Spinal cord (tissue), 9 donors: ENCODE measurements at regions not wholly inside any gene's neighbourhood (a gene's known extent, or its start where the extent isn't known, plus 50 kb on each side); places are given as distances from the start of the nearest gene placed in this dataset.
A peak's percentile ranks its signal among the peaks of the same experiment; 100 is the strongest.
"Not testable (repeated sequence)": the region's sequence is repeated elsewhere in the genome, so short reads cannot be mapped to it uniquely, and the experiment has no call there.

ENCODE experiments used
- DNase-seq, 6 donors: peaks; one replicate each; pipeline versions ENCODE4 v3.0.0 to v3.0.0-alpha.2; 2013 to 2015; ENCODE audit warnings: low spot score in 6 of 6, low read depth in 4 of 6
- H3K27ac ChIP-seq: one replicate; pipeline ENCODE4 v1.5.1; 2013; ENCODE audit warnings: low read depth, low read length, control low read depth
- H3K27me3 ChIP-seq: one replicate; pipeline ENCODE4 v1.6.1; 2013; ENCODE audit warnings: low read length; ENCODE audit not compliant: control insufficient read depth, insufficient read depth
- H3K36me3 ChIP-seq: one replicate; pipeline ENCODE4 v1.6.1; 2013; ENCODE audit warnings: low read length; ENCODE audit not compliant: control insufficient read depth, insufficient read depth
- H3K4me1 ChIP-seq: one replicate; pipeline ENCODE4 v1.6.1; 2013; ENCODE audit warnings: low read length; ENCODE audit not compliant: control insufficient read depth, insufficient read depth
- H3K4me3 ChIP-seq: one replicate; pipeline ENCODE4 v1.5.1; 2013; ENCODE audit warnings: low read depth, low read length, control low read depth
- H3K9me3 ChIP-seq: one replicate; pipeline ENCODE4 v1.6.1; 2013; ENCODE audit warnings: low read length; ENCODE audit not compliant: control insufficient read depth, insufficient read depth
- WGBS: methylation state at CpG from one replicate; pipeline ENCODE4 v1.1.5; 2013; ENCODE audit warnings: missing lambda C conversion rate; ENCODE audit not compliant: insufficient coverage; 5-methylcytosine and 5-hydroxymethylcytosine counted together
- donor health status: healthy.

DNA sequence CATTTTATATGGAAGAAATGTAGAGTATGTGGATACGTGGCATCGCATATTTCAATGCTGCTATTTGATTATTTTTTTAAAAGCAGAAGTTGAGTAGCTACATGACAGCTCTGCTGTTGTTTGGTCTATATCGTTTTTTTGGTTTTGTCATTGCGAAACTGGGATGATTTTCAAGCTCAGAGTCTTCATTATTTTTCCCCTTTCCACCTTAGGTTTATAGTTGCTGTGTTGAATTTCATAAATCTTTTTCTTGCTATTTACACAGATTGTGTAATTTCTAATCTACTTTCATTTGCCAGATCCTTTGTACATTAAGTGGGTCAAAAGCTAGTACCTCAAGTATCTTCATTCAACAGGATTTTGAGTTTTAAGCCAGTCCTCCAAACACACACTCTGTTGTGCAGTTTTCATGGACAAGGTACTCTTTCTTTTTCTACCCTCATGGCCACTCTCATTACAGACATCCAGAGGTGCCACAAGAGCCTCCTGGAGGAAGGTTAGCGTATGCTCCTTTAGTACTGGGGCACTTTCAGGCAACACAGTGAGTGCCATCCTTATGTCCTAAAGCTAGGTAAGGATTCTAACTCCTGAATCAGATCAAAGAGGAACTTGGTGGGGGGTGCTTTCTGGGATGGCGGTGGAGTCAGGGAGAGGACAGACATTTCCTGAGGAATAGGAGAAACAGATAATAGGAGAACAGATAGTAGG is 123.2 kb downstream of the FHIP1A start:
- Histone ChIP-seq H3K4me1 (no peaks in the 10 kb centered on the region), H3K9me3 (no peaks in the 10 kb centered on the region), H3K36me3 (no peaks in the 10 kb centered on the region), H3K27ac (no peak overlapping the region), H3K27me3 (no peaks in the 10 kb centered on the region), H3K4me3 (no peak overlapping the region)
- WGBS, result 86% methylated on average over 3 of the region's 6 CpGs
- no peak for DNase-seq

DNA sequence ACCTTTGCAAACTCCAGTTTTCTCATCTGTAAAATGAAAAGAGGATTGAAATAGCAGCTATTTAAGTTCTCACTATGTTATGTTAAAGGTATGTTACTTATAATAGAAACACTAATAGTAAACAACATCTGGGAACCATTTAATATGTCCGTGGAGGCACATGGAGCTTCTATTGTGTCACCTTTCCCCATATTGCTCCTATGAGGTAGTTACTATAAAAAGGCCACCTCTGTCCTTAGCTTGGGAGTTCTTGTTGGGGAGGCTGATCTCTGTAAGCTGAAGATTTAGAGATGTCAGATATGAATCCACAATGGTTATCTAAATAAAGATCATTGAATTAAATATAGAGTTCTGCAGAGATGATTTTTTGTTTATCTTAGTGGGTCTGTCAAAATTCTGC is 125.2 kb downstream of the FHIP1A start:
- Histone ChIP-seq H3K4me3 (no peak overlapping the region), H3K9me3 (no peaks in the 10 kb centered on the region), H3K36me3 (no peaks in the 10 kb centered on the region), H3K4me1 (no peaks in the 10 kb centered on the region), H3K27me3 (no peaks in the 10 kb centered on the region), H3K27ac (no peak overlapping the region)
- WGBS, result no CpG with 5 or more reads among the region's 1 CpG
- DNase-seq, result no peak

DNA sequence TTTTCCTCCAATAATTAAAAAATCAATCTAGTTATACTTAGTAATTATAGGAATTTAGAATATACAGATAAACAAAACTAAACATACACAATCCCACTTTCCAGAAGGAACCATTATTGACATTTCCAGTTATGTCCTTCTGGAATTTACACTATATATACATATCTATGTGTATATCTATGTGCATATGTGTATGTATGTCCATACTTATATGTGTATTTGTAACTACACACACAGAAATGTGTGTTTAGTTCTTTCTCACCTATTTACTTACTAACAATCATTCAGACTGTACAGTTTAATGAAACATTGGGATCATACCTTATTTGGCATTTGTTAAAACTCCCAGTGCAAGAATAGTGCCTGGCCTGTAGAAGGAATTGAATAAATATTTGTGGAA is 126.4 kb downstream of the FHIP1A start:
- Histone ChIP-seq H3K9me3 (no peaks in the 10 kb centered on the region), H3K27me3 (no peaks in the 10 kb centered on the region), H3K27ac (no peak overlapping the region), H3K4me3 (no peak overlapping the region), H3K4me1 (no peaks in the 10 kb centered on the region), H3K36me3 (no peaks in the 10 kb centered on the region)
- DNase-seq, result no peak

DNA sequence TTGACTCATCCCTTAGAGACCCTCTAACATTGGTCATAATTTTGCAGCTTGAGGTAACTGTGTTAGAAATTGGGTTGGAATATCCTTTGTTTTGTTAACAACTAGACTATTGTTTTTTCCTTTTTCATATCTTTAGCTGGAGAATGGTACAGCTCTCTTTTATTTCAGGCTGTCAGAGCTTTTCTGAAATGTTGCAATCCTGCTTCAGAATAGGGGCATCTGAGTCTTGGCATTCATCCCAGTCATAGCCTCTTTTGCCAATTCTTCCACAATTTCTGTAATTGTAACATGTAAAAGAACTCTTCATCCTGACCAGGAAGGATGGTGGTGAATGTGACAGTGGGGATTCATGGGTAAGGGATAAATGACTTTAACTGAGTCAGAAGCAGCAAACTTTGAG is 128.7 kb downstream of the FHIP1A start:
- Histone ChIP-seq H3K36me3 (no peaks in the 10 kb centered on the region), H3K9me3 (no peaks in the 10 kb centered on the region), H3K4me1 (no peaks in the 10 kb centered on the region), H3K27ac (peak overlapping the region; percentile 49), H3K4me3 (no peak overlapping the region), H3K27me3 (no peaks in the 10 kb centered on the region)
- peak in 2 of 6 donors; percentile 60 to 76 for DNase-seq

DNA sequence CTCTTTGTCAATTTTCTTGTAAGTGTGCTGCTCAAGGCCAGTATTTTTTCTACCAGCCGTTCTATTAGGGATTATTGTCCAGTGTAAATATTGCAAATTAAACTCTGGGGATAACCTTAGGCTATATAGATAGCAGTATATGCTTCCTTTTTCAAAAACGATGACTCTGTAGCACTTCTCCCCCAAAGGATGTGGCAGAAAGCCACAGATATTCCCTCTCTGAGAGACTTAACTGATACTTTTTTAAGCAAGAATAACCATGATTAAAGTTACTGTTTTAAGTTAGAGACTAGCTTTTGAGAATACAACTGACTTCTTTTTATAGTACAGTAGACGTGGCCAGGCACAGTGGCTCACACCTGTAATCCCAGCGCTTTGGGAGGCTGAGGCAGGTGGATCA is 130.0 kb downstream of the FHIP1A start:
- DNase-seq, result no peak
- Histone ChIP-seq H3K9me3 (no peaks in the 10 kb centered on the region), H3K27ac (no peak overlapping the region), H3K27me3 (no peaks in the 10 kb centered on the region), H3K4me1 (no peaks in the 10 kb centered on the region), H3K36me3 (no peaks in the 10 kb centered on the region), H3K4me3 (no peak overlapping the region)
- 94% methylated on average over 2 of the region's 4 CpGs for WGBS

DNA sequence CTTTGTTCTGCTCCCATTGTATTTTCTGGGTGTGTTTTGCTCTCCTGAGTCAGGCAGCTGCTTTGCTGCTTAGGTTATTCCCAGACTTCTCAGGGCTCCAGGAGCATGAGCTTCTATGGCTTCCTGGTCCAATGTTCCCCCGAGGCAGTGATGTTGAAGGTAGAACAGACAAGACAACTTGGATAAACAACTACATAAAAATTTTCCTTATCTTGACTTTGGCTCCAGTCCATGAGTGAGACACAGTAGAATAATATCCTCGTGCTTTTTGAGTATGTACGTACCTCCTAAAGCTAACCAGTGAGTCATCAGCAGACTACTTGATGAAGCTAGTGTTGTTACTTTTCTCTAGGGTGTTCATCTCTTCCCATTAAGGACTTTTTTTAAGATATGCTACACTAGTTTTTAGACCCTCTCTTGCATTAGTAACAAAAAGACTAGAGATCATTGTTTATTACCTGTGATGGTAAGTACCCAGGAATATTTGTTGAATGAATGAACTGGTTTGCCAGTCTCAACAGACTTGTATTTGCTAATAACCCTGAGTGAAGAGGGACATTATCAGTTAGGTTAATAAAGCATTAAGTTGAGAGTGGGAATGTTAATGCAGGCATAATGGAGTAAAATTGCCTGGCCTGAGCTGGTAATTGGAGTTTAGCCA is 131.9 kb downstream of the FHIP1A start:
- Histone ChIP-seq H3K36me3 (no peaks in the 10 kb centered on the region), H3K27ac (no peak overlapping the region), H3K4me3 (no peak overlapping the region), H3K9me3 (no peaks in the 10 kb centered on the region), H3K4me1 (no peaks in the 10 kb centered on the region), H3K27me3 (no peaks in the 10 kb centered on the region)
- no CpG with 5 or more reads among the region's 3 CpGs for WGBS
- DNase-seq, result peak in 2 of 6 donors; percentile 9 to 24

DNA sequence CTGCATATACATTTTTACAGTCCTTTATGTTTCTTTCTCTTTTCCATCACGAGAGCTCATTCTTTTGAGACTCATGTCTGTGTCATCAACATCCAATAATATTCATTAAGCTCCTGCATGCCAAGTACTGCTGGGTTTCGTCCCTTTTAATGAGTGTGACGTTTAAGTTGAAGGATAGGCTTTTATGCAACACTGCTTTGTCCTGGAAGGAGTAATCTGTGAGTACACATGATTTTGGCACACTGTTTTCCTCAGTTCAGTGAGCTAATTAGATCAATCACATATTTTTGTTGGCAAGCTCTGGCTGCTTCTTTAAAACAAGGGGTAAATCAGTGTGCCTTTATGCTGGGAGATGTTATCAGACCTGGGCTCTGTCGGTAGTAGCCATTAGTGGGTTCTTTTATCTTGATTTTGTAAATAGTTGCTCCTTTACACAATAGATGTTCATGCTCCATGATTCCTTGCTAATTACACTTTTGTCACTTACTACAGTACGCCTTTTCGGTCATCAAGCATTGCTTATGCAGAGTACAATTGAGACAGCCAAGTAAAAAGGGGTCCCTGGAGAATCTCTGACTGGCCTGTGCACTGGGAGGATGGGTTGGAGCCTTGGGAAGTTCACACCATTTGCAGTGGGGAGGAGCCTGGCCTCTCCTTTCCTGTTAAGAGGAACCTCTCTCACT is 132.6 kb downstream of the FHIP1A start:
- Histone ChIP-seq H3K4me3 (no peak overlapping the region), H3K9me3 (no peaks in the 10 kb centered on the region), H3K27me3 (no peaks in the 10 kb centered on the region), H3K27ac (no peak overlapping the region), H3K36me3 (no peaks in the 10 kb centered on the region), H3K4me1 (no peaks in the 10 kb centered on the region)
- WGBS, result 27% methylated on average over 3 of the region's 6 CpGs
- DNase-seq, result peak in 3 of 6 donors; percentile 22 to 87 (median 58)

DNA sequence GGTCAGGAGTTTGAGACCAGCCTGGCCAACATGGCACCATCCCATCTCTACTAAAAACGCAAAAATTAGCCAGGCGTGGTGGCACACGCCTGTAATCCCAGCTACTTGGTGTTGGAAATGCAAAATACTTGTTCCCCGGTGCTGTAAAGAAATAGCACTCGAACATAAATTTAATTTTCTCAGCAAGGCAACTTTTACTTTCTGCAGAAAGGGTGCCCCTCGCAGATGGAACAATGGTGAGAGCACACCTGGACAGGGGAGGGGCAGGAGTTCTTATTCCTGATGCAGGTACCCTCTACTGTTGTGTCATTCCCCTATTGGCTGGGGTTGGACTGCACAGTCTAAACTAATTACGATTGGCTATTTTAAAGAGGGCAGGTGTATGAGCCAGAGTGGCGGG is 139.7 kb downstream of the FHIP1A start:
- WGBS, result 86% methylated on average over 4 of the region's 8 CpGs

DNA sequence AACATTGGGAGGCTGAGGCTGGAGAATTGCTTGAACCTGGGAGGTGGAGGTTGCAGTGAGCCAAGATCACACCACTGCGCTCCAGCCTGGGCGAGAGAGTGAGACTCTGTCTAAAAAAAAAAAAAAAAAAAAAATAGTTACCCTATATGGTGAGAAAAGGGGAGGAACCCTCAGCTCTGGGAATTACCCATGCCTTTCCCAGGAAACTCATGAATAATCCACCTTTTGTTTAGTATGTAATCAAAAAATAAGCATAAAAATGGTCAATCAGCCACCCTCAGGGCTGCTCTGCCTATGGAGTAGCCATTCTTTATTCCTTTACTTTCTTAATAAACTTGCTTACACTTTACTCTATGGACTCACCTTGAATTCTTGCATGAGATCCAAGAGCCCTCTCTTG is 140.4 kb downstream of the FHIP1A start:
- WGBS, result no CpG with 5 or more reads among the region's 2 CpGs
- H3K4me1 ChIP-seq, H3K27me3 ChIP-seq, H3K9me3 ChIP-seq, H3K27ac ChIP-seq, H3K4me3 ChIP-seq, DNase-seq, H3K36me3 ChIP-seq: not testable (repeated sequence)

More for the DNA sequence above, 139.7 kb downstream of the FHIP1A start:
- H3K9me3 ChIP-seq, result no peaks in the 10 kb centered on the region
- H3K36me3 ChIP-seq, result no peaks in the 10 kb centered on the region
- H3K27ac ChIP-seq, result no peak overlapping the region
- DNase-seq, result no peak
- no peaks in the 10 kb centered on the region for H3K4me1 ChIP-seq
- no peak overlapping the region for H3K4me3 ChIP-seq
- no peaks in the 10 kb centered on the region for H3K27me3 ChIP-seq

DNA sequence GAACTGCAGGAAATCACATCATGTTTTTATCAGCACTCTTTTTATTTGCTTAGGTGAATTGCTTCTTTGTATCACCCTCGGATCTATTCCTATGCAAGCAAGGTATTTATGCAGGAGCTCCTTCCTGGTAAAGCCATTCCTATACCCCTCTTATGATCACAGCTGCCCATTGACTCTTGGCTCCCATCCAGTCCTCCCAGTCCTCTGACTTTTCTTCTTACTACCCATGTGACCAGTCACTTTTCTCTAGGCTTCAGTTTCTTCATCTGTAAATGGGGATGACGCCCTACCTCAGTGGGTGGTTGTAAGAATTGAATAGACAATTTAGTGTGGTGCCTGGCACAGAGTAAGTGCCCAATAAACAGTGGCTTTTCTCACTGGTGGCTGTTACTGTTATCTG is 144.9 kb downstream of the FHIP1A start:
- no peak for DNase-seq
- 20% methylated on average over 1 of the region's 2 CpGs for WGBS

More for the DNA sequence above, 144.9 kb downstream of the FHIP1A start:
- Histone ChIP-seq H3K36me3 (no peaks in the 10 kb centered on the region), H3K4me1 (no peaks in the 10 kb centered on the region), H3K4me3 (no peak overlapping the region), H3K9me3 (no peaks in the 10 kb centered on the region), H3K27ac (no peak overlapping the region), H3K27me3 (no peaks in the 10 kb centered on the region)
